ENCODE measurements at regions not wholly inside any gene's neighbourhood (a gene's known extent, or its start where the extent isn't known, plus 50 kb on each side); places are given as distances from the start of the nearest gene placed in this dataset.

DNA sequence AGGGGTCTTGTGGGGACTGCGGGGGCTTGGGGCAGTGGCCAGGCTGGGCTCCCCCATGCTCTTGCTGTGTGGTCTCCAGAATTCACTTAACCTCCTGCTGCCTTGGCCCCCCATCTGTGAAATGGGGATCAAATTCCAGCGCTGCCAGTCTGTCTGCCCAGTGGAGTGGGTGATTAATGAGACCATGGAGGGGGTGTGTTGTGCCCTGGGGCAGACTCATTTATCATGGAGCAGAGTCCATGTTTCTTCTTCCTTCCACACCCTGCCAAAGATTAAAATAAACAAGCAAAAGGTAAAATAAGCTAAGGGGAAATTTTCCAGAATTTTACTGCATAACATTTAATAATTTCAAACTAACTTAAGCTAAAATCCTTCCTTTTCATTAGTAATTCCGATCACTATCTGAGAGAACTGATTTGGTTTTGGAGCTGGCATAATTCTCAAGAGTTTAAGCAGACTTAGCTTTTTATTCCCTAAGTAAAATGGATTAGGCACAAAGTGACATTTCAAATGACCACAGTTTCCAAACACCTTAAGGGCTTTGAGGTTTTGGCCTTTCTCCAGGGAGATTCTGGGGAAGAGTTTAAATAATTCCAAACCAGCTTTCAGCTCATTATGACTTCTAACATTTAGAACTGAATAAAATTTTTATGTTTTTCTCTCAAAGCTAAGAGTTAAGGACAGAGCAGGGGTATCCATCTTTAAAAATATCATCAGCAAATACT is 211.9 kb downstream of the CXCL12 start:
- H3K4me2 ChIP-seq, result peak overlapping the region; percentile 34; the same call in 2 of the 3 replicates
- FAIRE-seq (no peak), ATAC-seq (0 out of 6 replicates have a peak, but pooled peaks of 1 of the 2 experiments have one; percentile 19), DNase-seq (ENCODE audit: low read depth in 1 of 2, low spot score in 1 of 2) (no peak)
- 8% methylated on average over 2 of the region's 3 CpGs for WGBS (ENCODE audit: missing lambda C conversion rate)
- TF ChIP-seq TP53 (CRISPR knock-in tag; IDR thresholded peaks at IDR 0.05), result no peak
- H3K27ac ChIP-seq, result peak overlapping the region in 1 of 2 experiments; percentile 52; a peak in 1 of 6 replicates
- H3K4me1 ChIP-seq, result peaks cover 9% of the 10 kb centered on the region
- CTCF ChIA-PET, result no interaction called here
- no peak overlapping the region for H3K4me3 ChIP-seq
- H3K9me3 ChIP-seq, result no peaks in the 10 kb centered on the region
- POLR2A ChIA-PET, result no interaction called here

DNA sequence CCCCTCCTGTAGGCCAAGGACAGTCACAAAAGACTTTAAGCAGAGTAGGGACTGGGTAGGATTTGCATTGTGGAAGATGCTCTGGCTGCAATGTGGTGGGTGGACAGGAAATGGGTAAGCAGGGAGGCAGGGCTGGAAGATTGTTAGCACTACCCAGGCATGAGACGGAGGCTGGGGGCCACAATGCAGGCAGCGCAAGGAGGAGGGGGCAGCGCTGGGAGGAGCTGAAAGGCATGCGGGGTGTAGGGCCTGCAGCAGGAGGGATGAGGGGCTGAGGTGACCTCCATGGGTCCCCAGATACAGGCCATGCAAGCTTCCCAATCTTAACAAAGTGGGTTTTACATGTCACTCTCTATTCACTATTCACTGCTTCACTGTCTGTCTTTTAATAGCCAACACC is 213.1 kb downstream of the CXCL12 start:
- Histone ChIP-seq H3K4me3 (no peak overlapping the region), H3K9me3 (no peaks in the 10 kb centered on the region), H3K4me1 (peaks cover 9% of the 10 kb centered on the region), H3K27ac (no peak overlapping the region), H3K4me2 (no peak overlapping the region)
- FAIRE-seq, result no peak
- 43% methylated on average over 4 of the region's 4 CpGs for WGBS (ENCODE audit: missing lambda C conversion rate)
- DNase-seq (ENCODE audit: low read depth in 1 of 2, low spot score in 1 of 2), result no peak
- TF ChIP-seq, protein P1, sequence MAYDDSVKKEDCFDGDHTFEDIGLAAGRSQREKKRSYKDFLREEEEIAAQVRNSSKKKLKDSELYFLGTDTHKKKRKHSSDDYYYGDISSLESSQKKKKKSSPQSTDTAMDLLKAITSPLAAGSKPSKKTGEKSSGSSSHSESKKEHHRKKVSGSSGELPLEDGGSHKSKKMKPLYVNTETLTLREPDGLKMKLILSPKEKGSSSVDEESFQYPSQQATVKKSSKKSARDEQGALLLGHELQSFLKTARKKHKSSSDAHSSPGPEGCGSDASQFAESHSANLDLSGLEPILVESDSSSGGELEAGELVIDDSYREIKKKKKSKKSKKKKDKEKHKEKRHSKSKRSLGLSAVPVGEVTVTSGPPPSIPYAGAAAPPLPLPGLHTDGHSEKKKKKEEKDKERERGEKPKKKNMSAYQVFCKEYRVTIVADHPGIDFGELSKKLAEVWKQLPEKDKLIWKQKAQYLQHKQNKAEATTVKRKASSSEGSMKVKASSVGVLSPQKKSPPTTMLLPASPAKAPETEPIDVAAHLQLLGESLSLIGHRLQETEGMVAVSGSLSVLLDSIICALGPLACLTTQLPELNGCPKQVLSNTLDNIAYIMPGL (CRISPR knock-in tag; IDR thresholded peaks at IDR 0.05; ENCODE audit: borderline replicate concordance), result no peak
- TF ChIP-seq RARB (CRISPR knock-in tag; IDR thresholded peaks at IDR 0.05) (no peak), FOSB (CRISPR knock-in tag; IDR thresholded peaks at IDR 0.05) (no peak), EHF (CRISPR knock-in tag; IDR thresholded peaks at IDR 0.05) (no peak), CBX8 (IDR thresholded peaks at IDR 0.05) (no peak), TFCP2L1 (CRISPR knock-in tag; IDR thresholded peaks at IDR 0.05) (no peak), ZC3H11A (IDR thresholded peaks at IDR 0.05) (no peak), ZSCAN20 (CRISPR knock-in tag; IDR thresholded peaks at IDR 0.05) (no peak)
- ChIA-PET CTCF (no interaction called here), POLR2A (no interaction called here)
- ATAC-seq, result no peak

DNA sequence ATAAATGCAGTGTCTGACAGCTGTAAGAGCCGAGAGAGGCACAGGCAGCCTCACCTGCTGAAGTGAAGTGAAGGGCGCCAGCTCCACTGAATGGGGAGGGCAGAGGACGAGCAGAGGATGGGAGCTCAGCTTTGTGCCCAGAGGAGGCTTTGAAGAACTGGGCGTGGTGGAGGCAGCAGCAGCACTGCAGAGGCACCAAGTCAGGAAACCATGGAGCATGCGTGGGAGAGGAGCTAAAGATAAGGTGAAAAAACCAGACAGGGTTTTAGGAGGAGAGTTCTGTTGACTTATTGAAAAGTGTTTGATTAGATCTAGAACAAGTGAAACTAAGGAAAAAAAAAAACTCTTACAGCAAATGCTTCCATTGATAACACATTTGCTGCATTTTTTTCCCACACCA is 216.4 kb downstream of the CXCL12 start:
- TF ChIP-seq FOSB (CRISPR knock-in tag; IDR thresholded peaks at IDR 0.05), result no peak
- no peak for TF ChIP-seq RARB (CRISPR knock-in tag; IDR thresholded peaks at IDR 0.05)
- TF ChIP-seq NPAS2 (CRISPR knock-in tag; IDR thresholded peaks at IDR 0.05; ENCODE audit: borderline replicate concordance), result no peak
- TF ChIP-seq, protein P2, sequence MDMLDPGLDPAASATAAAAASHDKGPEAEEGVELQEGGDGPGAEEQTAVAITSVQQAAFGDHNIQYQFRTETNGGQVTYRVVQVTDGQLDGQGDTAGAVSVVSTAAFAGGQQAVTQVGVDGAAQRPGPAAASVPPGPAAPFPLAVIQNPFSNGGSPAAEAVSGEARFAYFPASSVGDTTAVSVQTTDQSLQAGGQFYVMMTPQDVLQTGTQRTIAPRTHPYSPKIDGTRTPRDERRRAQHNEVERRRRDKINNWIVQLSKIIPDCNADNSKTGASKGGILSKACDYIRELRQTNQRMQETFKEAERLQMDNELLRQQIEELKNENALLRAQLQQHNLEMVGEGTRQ (IDR thresholded peaks at IDR 0.05), result no peak
- no peak for TF ChIP-seq NFE2L2 (conservative IDR thresholded peaks at IDR 0.05; ENCODE audit: low read length)
- no peak for TF ChIP-seq ESRRA (IDR thresholded peaks at IDR 0.05; ENCODE audit: borderline replicate concordance, low read length)
- no peak for TF ChIP-seq MYC (IDR thresholded peaks at IDR 0.05; ENCODE audit: borderline replicate concordance, low read length)
- TF ChIP-seq SREBF2 (IDR thresholded peaks at IDR 0.05), result no peak
- TF ChIP-seq RAD21 (conservative IDR thresholded peaks at IDR 0.05 in 1 of 2, IDR thresholded peaks at IDR 0.05 in 1 of 2), result no peak
- TF ChIP-seq CHD2 (IDR thresholded peaks at IDR 0.05; ENCODE audit: low read length, partially characterized antibody), result no peak
- DNase-seq (ENCODE audit: low read depth in 1 of 2, low spot score in 1 of 2) (no peak), ATAC-seq (no peak), FAIRE-seq (no peak)
- Histone ChIP-seq H3K4me3 (no peak overlapping the region), H3K27ac (no peak overlapping the region), H3K4me1 (peaks cover 9% of the 10 kb centered on the region), H3K4me2 (no peak overlapping the region), H3K9me3 (no peaks in the 10 kb centered on the region)
- POLR2A ChIA-PET, result no interaction called here
- CTCF ChIA-PET, result no interaction called here
- 10% methylated on average over 5 of the region's 5 CpGs for WGBS (ENCODE audit: missing lambda C conversion rate)

DNA sequence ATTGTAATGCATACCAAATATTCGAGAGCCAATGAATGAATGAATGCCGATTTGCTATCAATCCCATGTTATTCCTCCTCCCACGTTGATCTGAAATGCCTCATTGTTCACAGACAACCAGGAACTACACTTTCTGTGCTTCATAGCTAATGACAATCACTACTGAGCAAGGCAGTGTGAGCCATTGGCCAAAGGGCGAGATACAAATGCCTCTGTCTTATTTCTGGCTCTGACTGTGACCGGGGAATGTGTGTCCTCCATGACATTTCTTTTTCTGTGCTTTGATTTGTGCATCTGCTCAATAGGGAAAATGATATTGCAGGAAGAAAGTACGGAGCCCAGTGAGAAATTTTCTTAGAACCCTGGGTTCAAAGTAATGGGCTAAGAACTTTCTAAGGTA is 217.1 kb downstream of the CXCL12 start:
- no peak for ATAC-seq
- 8% methylated on average over 6 of the region's 6 CpGs for WGBS (ENCODE audit: missing lambda C conversion rate)
- CTCF ChIA-PET, result no interaction called here

More for the DNA sequence above, 217.1 kb downstream of the CXCL12 start:
- POLR2A ChIA-PET, result no interaction called here
- H3K9me3 ChIP-seq, result no peaks in the 10 kb centered on the region
- TF ChIP-seq EHMT2 (IDR thresholded peaks at IDR 0.05; ENCODE audit: low read depth) (no peak), KDM5A (IDR thresholded peaks at IDR 0.05) (no peak), NFE2L2 (conservative IDR thresholded peaks at IDR 0.05; ENCODE audit: low read length) (no peak), FOSB (CRISPR knock-in tag; IDR thresholded peaks at IDR 0.05) (no peak), EHF (CRISPR knock-in tag; IDR thresholded peaks at IDR 0.05) (no peak), FOXS1 (CRISPR knock-in tag; IDR thresholded peaks at IDR 0.05) (no peak), RNF2 (IDR thresholded peaks at IDR 0.05; ENCODE audit: borderline replicate concordance, low read depth) (no peak), PHF8 (IDR thresholded peaks at IDR 0.05; ENCODE audit: borderline replicate concordance, low read depth) (no peak), BHLHE40 (IDR thresholded peaks at IDR 0.05; ENCODE audit: low read depth, low read length) (no peak)
- TF ChIP-seq, protein P3, sequence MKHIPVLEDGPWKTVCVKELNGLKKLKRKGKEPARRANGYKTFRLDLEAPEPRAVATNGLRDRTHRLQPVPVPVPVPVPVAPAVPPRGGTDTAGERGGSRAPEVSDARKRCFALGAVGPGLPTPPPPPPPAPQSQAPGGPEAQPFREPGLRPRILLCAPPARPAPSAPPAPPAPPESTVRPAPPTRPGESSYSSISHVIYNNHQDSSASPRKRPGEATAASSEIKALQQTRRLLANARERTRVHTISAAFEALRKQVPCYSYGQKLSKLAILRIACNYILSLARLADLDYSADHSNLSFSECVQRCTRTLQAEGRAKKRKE (CRISPR knock-in tag; IDR thresholded peaks at IDR 0.05; ENCODE audit: low read depth), result no peak
- FAIRE-seq (no peak), DNase-seq (ENCODE audit: low read depth in 1 of 2, low spot score in 1 of 2) (no peak)
- H3K4me2 ChIP-seq, result no peak overlapping the region
- H3K4me3 ChIP-seq, result no peak overlapping the region
- peaks cover 5% of the 10 kb centered on the region; the same call in 2 of the 3 replicates for H3K4me1 ChIP-seq
- no peak overlapping the region for H3K27ac ChIP-seq
